Activated CD4-positive, alpha-beta T cell treated with anti-CD3 and anti-CD28 coated beads for 1 hour (primary cell): ENCODE measurements at regions not wholly inside any gene's neighbourhood (a gene's known extent, or its start where the extent isn't known, plus 50 kb on each side); places are given as distances from the start of the nearest gene placed in this dataset.
"Not testable (repeated sequence)": the region's sequence is repeated elsewhere in the genome, so short reads cannot be mapped to it uniquely, and the experiment has no call there.

Source experiments
- DNase-seq: peaks from one replicate; pipeline ENCODE4 v3.0.0-alpha.2; 2020

DNA sequence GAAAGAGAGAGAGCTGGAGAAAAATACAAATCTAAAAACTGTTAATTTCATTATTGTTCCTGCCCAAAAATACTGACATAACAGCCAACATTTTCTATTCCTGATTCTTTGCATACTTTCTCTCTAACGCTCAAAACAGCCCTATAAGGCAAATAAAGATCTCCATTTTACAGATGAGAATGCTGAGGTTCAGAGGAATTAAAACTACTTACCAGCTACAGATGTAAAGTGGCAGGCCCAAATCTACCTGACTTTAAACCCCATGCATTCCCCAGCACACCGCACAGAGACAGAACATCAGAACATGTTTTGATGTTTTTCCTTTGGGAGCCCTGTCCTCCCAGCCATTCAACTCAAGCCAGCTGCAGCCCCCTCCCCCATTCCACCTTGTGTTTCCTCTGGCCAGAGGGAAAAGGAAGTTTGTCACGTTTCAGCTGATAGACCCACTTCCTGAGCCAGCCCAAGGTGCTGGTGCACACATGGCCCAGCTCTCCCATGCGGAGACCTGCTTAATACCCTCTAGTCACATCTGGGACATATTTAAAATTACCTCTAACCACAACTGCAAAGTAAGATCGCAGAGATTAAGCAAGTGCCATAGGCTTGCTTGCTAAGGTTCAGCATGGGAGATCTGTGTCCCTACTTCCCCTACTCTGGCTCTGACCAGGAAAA lies 133.1 kb upstream of the NFIA start:
- no peak for DNase-seq

GRCh38 chr1:60948486-60948885 lies 133.9 kb upstream of the NFIA start:
- DNase-seq, result no peak

DNA sequence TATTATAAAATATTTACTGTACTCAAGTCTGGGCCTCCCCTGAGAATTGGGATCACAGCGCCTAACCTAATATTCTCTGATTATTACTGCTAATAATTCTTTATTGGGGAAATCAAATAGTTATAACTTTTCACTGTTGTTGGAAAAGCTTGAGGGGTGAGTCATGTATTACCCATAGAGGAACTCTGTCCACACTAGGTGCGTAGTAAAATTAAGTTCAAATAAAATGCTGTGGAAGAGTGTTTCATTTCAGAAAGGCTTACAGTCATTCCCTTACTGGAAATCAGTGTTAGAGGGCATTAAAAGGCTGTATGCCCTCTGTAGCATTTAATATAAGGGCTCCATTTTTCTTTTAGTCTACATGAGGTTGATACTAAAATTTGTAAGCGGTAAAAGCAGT lies 135.0 kb upstream of the NFIA start:
- DNase-seq, result no peak

- DNase-seq, result no peak
These were observed 139.3 kb upstream of the NFIA start for GRCh38 chr1:60942896-60943638.

- DNase-seq, result no peak
These were observed 140.1 kb upstream of the NFIA start for GRCh38 chr1:60942291-60942690.

DNA sequence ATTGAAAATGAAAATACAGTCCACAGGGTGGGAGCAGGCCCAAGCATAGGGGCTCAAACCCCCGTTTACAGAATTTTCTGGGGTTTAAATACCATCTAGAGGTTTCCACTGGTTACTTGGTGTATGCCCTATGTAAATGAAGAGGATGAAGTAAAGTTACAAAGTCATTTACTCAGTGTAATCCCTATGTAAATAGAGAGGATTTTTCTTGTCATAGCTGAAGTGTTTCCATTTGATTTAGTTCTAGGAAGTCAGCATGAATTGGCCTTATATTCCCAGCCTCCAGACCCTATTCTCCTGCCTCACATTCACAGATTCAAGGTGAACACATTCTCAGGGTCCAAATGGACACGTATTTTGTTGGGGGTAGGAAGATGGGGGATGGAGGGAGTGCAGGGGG lies 141.7 kb upstream of the NFIA start:
- DNase-seq, result not testable (repeated sequence)

- no peak for DNase-seq
These were observed 144.6 kb upstream of the NFIA start for GRCh38 chr1:60937720-60938119.

GRCh38 chr1:60936591-60937342 lies 145.6 kb upstream of the NFIA start:
- no peak for DNase-seq

DNA sequence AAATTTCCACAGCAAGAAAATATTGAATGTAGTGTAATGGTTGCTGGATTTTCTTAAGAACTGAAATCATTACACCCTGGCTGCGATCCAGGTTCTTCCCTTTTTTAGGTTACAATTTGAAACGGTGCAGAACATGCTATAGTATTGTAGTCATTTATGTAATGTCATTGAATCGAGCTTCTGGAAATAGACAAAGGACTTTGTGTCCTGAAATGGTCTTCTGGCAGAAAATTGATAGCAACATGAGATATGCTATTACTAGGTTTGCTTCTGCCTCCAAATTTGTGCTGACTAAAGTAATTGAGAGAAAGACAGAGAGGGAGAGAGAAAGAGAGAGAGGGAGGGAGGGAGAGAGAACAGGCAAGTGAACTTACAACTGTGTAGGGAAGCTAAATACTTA lies 146.2 kb upstream of the NFIA start:
- DNase-seq, result no peak

GRCh38 chr1:60935599-60936110 lies 146.7 kb upstream of the NFIA start:
- no peak for DNase-seq

GRCh38 chr1:60930130-60930529 lies 152.2 kb upstream of the NFIA start:
- no peak for DNase-seq

DNA sequence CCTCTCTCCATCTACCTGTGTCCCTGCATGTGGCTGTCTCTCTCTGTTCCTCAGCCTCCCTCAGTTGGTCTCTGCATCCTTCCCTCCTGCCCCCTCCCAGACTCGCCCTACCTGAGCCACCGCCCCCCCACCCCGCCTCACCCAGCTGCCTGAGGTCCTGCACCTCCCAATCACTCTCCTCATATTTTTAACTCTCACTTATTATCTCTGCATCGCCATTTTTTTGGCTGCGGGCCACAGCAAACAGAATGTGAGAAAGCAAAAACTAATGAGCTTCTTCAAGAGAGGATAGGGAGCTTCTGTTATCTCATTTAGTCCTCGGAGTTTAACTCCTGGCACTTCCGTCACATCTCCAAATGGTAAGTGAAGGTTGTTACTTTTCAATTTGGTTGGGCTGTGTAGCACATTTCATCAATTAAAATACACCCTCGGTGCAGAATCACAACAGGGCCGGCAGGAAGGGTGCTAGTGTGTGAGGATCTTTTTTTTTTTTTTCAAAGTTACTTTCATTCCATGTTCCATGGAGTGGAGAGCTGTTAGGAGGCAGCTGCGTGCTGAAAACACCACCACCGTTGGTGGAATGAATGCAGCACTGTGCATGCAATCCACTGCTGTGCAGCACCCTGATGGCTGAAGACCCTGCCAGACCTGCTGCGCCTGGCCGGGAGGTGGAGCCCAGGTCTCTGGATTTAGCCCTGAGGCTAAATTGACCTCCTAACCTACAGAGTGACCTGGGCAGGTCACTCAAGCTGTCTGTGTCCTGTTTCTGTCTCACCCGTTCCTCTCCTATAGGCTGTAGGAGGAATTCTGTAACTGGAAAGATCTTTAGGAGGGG lies 157.2 kb upstream of the NFIA start:
- no peak for DNase-seq

GRCh38 chr1:60924165-60924564 lies 158.2 kb upstream of the NFIA start:
- DNase-seq, result no peak

DNA sequence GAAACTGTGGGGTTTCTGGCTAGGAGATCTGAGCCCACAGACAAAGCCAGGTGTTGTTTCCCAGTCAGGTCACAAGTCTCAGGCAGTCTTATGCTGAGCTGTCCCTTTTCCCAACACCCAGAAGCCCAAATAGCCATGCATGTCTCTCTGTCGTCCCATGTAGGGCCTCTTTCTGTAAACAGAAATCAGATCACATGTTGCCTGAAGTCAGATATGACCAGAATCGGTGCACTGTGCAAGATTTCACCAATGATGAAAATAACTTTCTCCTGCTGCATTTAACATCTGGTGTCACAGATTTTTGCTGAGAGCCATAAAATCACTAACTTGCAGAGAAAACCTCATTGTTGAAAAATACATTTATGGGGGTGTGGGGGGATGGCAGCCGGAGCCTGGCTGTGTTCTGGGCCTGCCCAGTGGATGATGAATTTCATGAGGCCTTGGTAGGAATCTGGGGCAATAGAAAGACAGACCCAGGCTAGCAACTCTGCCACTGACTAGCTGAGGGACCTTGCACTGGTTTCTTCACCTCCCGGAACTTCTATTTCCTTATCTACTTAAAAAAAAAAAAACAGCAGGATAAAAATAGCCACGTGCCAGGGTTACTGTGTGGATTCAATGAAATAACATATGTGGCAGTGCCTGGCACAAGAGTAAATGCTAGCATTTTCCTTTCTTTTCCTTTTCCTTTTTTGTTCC lies 158.8 kb upstream of the NFIA start:
- no peak for DNase-seq

DNA sequence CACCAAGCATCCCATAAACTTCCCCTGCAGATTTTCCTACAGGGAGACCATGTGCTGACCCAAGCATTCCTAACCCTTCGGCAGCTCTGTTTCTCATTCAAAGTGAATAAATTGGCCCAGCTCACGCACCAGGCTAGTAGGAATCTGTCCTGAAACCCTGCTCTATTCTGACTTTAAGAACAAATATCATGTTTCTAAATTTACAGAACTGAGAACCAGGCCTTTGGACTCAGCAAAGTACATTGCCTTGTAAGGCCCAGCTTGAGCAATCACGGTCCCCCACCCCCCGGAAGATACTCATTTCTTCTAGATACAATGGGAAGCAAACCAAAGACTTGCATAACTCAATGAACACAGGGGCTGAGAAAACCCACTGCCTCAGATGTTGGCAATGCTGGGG lies 160.1 kb upstream of the NFIA start:
- DNase-seq, result no peak

- no peak for DNase-seq
These were observed 161.2 kb upstream of the NFIA start for GRCh38 chr1:60921175-60921574.

DNA sequence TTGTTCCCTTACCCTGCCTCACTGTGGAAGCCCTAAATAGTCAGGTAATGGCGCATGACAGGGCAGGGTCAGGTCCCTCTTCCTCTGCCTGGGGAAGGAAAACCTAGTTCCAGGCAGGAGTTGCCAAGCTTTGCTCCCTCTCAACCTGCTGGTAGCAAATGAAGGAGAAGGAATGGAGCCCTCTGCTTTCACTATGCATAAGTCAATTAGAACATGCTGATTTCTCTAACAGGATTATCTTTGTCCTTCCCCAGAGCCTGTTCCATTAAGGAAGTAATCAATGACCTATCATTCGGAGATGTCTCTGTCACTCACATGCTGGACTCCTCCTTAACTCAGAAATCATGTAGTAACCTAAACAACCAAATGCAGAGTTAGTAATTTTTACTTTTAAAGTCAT lies 161.8 kb upstream of the NFIA start:
- no peak for DNase-seq

DNA sequence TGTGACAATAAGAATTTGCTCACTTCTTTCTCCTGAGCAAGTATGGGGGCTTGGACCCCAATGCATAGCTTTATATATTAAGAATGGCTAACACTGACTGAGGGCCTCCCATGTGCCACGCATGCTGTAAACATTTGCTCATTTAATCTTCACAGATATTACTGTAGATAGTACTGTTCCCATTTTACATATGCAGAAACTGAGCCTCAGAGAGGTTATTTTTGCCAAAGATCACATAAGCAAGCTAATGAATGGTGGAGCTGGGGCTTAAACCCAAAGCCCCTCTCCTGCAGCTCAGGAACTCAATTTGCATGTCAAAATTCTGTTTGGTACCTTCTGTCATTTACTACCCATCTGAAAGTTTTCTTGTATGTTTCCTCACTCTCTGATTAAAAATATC lies 163.5 kb upstream of the NFIA start:
- DNase-seq, result no peak

DNA sequence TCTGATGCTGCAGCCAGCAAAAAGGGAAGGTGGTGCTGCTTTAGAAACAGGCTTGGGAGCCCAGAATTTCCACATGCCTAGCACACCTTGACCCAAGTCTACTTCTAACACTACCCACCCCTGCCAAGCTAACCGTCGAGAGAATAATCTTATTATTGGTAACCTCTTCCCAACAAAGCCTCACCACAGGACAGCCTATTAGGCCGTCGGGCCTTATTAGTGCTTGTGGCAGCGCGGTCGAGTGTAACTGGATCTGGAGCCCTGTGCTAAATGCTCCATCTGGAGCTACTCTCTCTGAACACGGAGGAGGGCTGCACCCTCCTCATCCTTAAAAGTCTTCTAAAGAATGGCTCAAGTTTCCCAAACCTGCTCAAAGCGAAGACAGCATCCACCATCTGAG lies 165.5 kb upstream of the NFIA start:
- DNase-seq, result no peak

- DNase-seq, result no peak
These were observed 166.2 kb upstream of the NFIA start for GRCh38 chr1:60916199-60916598.

DNA sequence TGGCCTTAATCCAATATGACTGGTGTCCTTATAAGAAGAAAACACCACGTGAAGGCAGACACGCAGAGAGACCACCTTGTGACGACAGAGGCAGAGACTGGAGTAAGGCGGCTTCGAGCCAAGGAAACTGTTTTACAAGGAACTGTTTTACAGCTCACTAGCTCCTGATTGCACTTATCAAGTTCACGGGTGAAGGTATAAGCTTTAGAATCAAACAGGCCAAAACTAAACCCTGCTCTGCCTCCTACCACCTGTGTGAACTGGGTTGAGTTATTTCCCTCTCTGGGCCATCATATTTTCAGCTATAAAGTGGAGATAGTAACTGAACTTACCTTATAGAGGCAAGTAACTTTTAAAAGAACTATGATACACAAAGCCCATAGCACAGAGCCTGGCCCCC lies 166.9 kb upstream of the NFIA start:
- no peak for DNase-seq

DNA sequence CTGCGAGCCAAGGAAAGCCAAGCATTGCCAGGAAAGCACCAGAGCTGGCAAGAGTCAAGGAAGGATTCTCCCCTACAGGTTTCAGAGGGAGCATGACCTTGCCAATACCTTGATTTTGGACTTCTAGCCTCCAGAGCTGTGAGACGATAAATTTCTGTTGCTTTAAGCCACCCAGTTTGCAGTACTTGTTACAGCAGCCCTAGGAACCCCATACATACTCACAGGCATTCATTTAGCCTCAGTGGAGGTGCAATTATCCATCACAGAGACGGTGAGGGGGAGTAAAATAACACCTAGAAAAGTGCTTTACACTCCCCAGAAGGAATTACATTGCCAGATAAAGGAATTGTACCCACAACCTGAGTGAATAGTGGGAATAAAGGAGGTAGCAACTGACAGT lies 167.4 kb upstream of the NFIA start:
- no peak for DNase-seq
